K562 (cell line): ENCODE measurements at regions not wholly inside any gene's neighbourhood (a gene's known extent, or its start where the extent isn't known, plus 50 kb on each side); places are given as distances from the start of the nearest gene placed in this dataset.

ENCODE experiments used
- CBFA2T2 ChIP-seq: fragments of 450-650 bp; conservative IDR thresholded peaks from 2 replicates; pipeline ENCODE4 v1.6.1; 2017; ENCODE audit warnings: mild to moderate bottlenecking
- CREB3L1 ChIP-seq: fragments of 450-650 bp; IDR thresholded peaks from 2 replicates; pipeline ENCODE4 v1.6.1; 2014; ENCODE audit warnings: low read depth, mild to moderate bottlenecking, moderate library complexity, borderline replicate concordance
- TF ChIP-seq, protein P1 (sequence below): sonication (generic); formaldehyde crosslinking; IDR thresholded peaks from 2 replicates; pipeline ENCODE4 v1.8.0; 2023; ENCODE audit warnings: missing genetic modification reagents, mild to moderate bottlenecking, borderline replicate concordance

DNA sequence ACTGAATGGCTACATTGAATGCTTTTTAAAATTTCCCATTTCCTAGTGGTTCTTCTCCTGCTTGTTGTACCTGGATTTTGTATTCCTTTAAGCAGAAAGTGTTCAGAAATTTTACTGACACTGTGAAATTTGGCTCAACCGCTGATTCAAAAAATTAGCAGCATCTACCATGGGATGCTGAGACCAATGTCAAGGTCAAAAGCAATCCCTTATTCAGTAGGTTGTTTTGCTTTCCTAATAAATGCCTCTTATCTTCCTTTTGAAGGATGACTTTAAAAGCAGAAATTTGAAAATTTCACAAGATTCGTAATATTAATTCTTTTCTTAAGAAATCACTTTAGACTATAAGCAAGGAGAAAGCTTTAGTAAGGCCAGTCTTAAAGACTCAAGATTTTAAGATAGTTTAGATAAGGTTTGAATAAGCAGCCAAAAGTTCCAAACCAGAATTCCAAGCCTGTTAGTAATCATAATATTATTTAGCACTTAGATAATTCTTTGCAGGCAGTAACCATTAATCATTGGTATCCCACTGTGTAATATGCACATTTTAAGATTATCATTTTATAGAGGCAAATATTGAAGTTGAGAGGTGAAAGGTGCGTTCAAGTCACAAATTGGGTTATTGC is 508.8 kb downstream of the ANKRD50 start (continued):
- no peak for TF ChIP-seq CBFA2T2
- TF ChIP-seq CREB3L1, result no peak
- TF ChIP-seq, protein P1, sequence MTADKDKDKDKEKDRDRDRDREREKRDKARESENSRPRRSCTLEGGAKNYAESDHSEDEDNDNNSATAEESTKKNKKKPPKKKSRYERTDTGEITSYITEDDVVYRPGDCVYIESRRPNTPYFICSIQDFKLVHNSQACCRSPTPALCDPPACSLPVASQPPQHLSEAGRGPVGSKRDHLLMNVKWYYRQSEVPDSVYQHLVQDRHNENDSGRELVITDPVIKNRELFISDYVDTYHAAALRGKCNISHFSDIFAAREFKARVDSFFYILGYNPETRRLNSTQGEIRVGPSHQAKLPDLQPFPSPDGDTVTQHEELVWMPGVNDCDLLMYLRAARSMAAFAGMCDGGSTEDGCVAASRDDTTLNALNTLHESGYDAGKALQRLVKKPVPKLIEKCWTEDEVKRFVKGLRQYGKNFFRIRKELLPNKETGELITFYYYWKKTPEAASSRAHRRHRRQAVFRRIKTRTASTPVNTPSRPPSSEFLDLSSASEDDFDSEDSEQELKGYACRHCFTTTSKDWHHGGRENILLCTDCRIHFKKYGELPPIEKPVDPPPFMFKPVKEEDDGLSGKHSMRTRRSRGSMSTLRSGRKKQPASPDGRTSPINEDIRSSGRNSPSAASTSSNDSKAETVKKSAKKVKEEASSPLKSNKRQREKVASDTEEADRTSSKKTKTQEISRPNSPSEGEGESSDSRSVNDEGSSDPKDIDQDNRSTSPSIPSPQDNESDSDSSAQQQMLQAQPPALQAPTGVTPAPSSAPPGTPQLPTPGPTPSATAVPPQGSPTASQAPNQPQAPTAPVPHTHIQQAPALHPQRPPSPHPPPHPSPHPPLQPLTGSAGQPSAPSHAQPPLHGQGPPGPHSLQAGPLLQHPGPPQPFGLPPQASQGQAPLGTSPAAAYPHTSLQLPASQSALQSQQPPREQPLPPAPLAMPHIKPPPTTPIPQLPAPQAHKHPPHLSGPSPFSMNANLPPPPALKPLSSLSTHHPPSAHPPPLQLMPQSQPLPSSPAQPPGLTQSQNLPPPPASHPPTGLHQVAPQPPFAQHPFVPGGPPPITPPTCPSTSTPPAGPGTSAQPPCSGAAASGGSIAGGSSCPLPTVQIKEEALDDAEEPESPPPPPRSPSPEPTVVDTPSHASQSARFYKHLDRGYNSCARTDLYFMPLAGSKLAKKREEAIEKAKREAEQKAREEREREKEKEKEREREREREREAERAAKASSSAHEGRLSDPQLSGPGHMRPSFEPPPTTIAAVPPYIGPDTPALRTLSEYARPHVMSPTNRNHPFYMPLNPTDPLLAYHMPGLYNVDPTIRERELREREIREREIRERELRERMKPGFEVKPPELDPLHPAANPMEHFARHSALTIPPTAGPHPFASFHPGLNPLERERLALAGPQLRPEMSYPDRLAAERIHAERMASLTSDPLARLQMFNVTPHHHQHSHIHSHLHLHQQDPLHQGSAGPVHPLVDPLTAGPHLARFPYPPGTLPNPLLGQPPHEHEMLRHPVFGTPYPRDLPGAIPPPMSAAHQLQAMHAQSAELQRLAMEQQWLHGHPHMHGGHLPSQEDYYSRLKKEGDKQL (CRISPR knock-in tag), result no peak
